SK-N-SH (cell line): ENCODE measurements at regions not wholly inside any gene's neighbourhood (a gene's known extent, or its start where the extent isn't known, plus 50 kb on each side); places are given as distances from the start of the nearest gene placed in this dataset.

ENCODE experiments used
- CTCF ChIA-PET: fragments of 300-600, 350-600 bp; formaldehyde crosslinking; extraction: SDS; loops from one replicate; lab custom pipeline; 2021; lab: Yijun Ruan, JAX
- POLR2A ChIA-PET: fragments of 350-600 bp; sonication (Branson Sonifier 250); formaldehyde crosslinking; extraction: SDS; loops from one replicate; lab custom pipeline; 2020; ENCODE audit warnings: antibody characterized with exemption, inconsistent platforms; lab: Yijun Ruan, JAX
- DNase-seq: peaks from one replicate; pipeline ENCODE4 v3.0.0; 2012
- H2AFZ ChIP-seq: fragments of 200-600 bp; sonication (generic); 2 replicates; pipeline ENCODE4 v1.8.1; 2016; ENCODE audit warnings: antibody characterized with exemption, mild to moderate bottlenecking, low read depth
- H3F3A ChIP-seq: fragments of 200-600 bp; sonication (generic); replicated peaks from 2 replicates; pipeline ENCODE3; 2016; ENCODE audit warnings: antibody characterized with exemption, mild to moderate bottlenecking; ENCODE audit not compliant: insufficient read depth
- H3K27ac ChIP-seq, 2 experiments: fragments of 200-500 bp in 1 of 2; fragments of 200-600 bp in 1 of 2; sonication (Bioruptor generic) in 1 of 2; sonication (generic), shearing (Covaris generic) in 1 of 2; 2 replicates each; pipeline versions ENCODE4 v1.5.1 to v1.6.1; 2014 to 2016; ENCODE audit warnings: low read depth in 2 of 2, inconsistent platforms in 1 of 2, low read length in 1 of 2, mild to moderate bottlenecking in 1 of 2, mixed read lengths in 1 of 2
- H3K27me3 ChIP-seq: fragments of 200-600 bp; sonication (generic), shearing (Covaris generic); 2 replicates; pipeline ENCODE4 v1.6.1; 2016; ENCODE audit warnings: mixed run types; ENCODE audit not compliant: insufficient read depth
- H3K36me3 ChIP-seq, 2 experiments: fragments of 200-500 bp in 1 of 2; fragments of 200-600 bp in 1 of 2; sonication (Bioruptor generic) in 1 of 2; sonication (generic) in 1 of 2; replicated peaks in 1 of 2; 2 replicates each; pipeline versions ENCODE3 to v1.5.1; 2014 to 2016; ENCODE audit warnings: low read length in 1 of 2, mild to moderate bottlenecking in 1 of 2; ENCODE audit not compliant: insufficient read depth in 2 of 2, control insufficient read depth in 1 of 2
- H3K4me1 ChIP-seq, 2 experiments: fragments of 200-500 bp in 1 of 2; fragments of 200-600 bp in 1 of 2; sonication (Bioruptor generic) in 1 of 2; sonication (generic), shearing (Covaris generic) in 1 of 2; 2 replicates each; pipeline versions ENCODE4 v1.5.1 to v1.6.1; 2014 to 2016; ENCODE audit warnings: low read depth in 1 of 2, low read length in 1 of 2, mixed run types in 1 of 2; ENCODE audit not compliant: insufficient read depth in 2 of 2, control insufficient read depth in 1 of 2
- H3K4me2 ChIP-seq: fragments of 200-600 bp; sonication (generic), shearing (Covaris generic); 2 replicates; pipeline ENCODE4 v1.6.1; 2017; ENCODE audit warnings: mixed run types
- H3K4me3 ChIP-seq, 2 experiments: fragments of 200-500 bp in 1 of 2; fragments of 200-600 bp in 1 of 2; sonication (Bioruptor generic) in 1 of 2; sonication (generic), shearing (Covaris generic) in 1 of 2; 2 replicates each; pipeline versions ENCODE4 v1.5.1 to v1.8.1; 2014 to 2016; ENCODE audit warnings: low read depth in 2 of 2, inconsistent platforms in 1 of 2, low read length in 1 of 2, mild to moderate bottlenecking in 1 of 2, mixed read lengths in 1 of 2, moderate library complexity in 1 of 2
- H3K79me2 ChIP-seq: fragments of 200-600 bp; sonication (generic); 2 replicates; pipeline ENCODE4 v1.8.1; 2017; ENCODE audit warnings: mild to moderate bottlenecking; ENCODE audit not compliant: insufficient read depth
- H3K9ac ChIP-seq: fragments of 200-600 bp; sonication (generic); 2 replicates; pipeline ENCODE4 v1.6.1; 2017; ENCODE audit warnings: mixed run types
- H3K9me2 ChIP-seq: fragments of 200-600 bp; sonication (generic); 2 replicates; pipeline ENCODE4 v1.6.1; 2017; ENCODE audit warnings: mixed run types
- H3K9me3 ChIP-seq: fragments of 200-600 bp; sonication (generic); 2 replicates; pipeline ENCODE4 v1.6.1; 2017; ENCODE audit warnings: mixed run types, mild to moderate bottlenecking, moderate library complexity
- H4K20me1 ChIP-seq: fragments of 200-600 bp; sonication (generic); 2 replicates; pipeline ENCODE4 v1.6.1; 2017; ENCODE audit warnings: mild to moderate bottlenecking, mixed run types; ENCODE audit not compliant: insufficient read depth
- EP300 ChIP-seq, 2 experiments: IDR thresholded peaks; 2 replicates each; pipeline versions ENCODE4 v1.4.0 to v1.6.1; 2012; ENCODE audit warnings: borderline replicate concordance in 1 of 2, low read depth in 1 of 2, low read length in 1 of 2
- EZH2phosphoT487 ChIP-seq: fragments of 200-600 bp; sonication (generic); IDR thresholded peaks from 2 replicates; pipeline ENCODE4 v1.6.1; 2017; ENCODE audit warnings: low read depth, mixed run types, mild to moderate bottlenecking, antibody characterized with exemption, moderate library complexity, borderline replicate concordance
- FOSL2 ChIP-seq: IDR thresholded peaks from 2 replicates; pipeline ENCODE4 v1.4.0; 2012; ENCODE audit warnings: low read depth, mild to moderate bottlenecking, moderate library complexity, borderline replicate concordance
- FOXM1 ChIP-seq: IDR thresholded peaks from 2 replicates; pipeline ENCODE4 v1.4.0; 2012; ENCODE audit warnings: low read depth, mild to moderate bottlenecking
- GATA2 ChIP-seq: sonication (generic); formaldehyde crosslinking; IDR thresholded peaks from 2 replicates; pipeline ENCODE4 v1.5.0; 2020; ENCODE audit warnings: mild to moderate bottlenecking, missing genetic modification reagents
- MXI1 ChIP-seq: IDR thresholded peaks from 2 replicates; pipeline ENCODE4 v1.6.1; 2012; ENCODE audit warnings: mild to moderate bottlenecking, low read depth, low read length, improper control_type of control experiment
- NFIC ChIP-seq: IDR thresholded peaks from 2 replicates; pipeline ENCODE4 v1.4.0; 2012; ENCODE audit warnings: borderline replicate concordance
- NRF1 ChIP-seq: IDR thresholded peaks from 2 replicates; pipeline ENCODE4 v1.6.1; 2012; ENCODE audit warnings: low read depth, mild to moderate bottlenecking, low read length
- RCOR1 ChIP-seq: fragments of 150-350 bp; IDR thresholded peaks from 2 replicates; pipeline ENCODE4 v1.6.1; 2017; ENCODE audit warnings: antibody characterized with exemption, low read length
- REST ChIP-seq: IDR thresholded peaks from 2 replicates; pipeline ENCODE4 v1.6.1; 2012; ENCODE audit warnings: mild to moderate bottlenecking, low read depth, low read length, moderate library complexity
- RFX5 ChIP-seq: IDR thresholded peaks from 2 replicates; pipeline ENCODE4 v1.6.1; 2012; ENCODE audit warnings: mild to moderate bottlenecking, improper control_type of control experiment, low read length
- SIN3A ChIP-seq: IDR thresholded peaks from 2 replicates; pipeline ENCODE4 v1.6.1; 2012; ENCODE audit warnings: low read depth, mild to moderate bottlenecking, low read length, moderate library complexity, borderline replicate concordance
- TAF1 ChIP-seq: IDR thresholded peaks from 2 replicates; pipeline ENCODE4 v1.6.1; 2012; ENCODE audit warnings: low read depth, mild to moderate bottlenecking, low read length, moderate library complexity, borderline replicate concordance
- TCF12 ChIP-seq: IDR thresholded peaks from 2 replicates; pipeline ENCODE4 v1.4.0; 2012
- USF2 ChIP-seq: fragments of 150-350 bp; IDR thresholded peaks from 2 replicates; pipeline ENCODE4 v1.6.1; 2017; ENCODE audit warnings: antibody characterized with exemption, low read length, low read depth, borderline replicate concordance
- ZBTB33 ChIP-seq: IDR thresholded peaks from 2 replicates; pipeline ENCODE4 v1.4.0; 2012; ENCODE audit warnings: low read depth, borderline replicate concordance
- WGBS: methylation state at CpG from one replicate; pipeline ENCODE4 v1.1.6; 2017; ENCODE audit warnings: low lambda C conversion rate; 5-methylcytosine and 5-hydroxymethylcytosine counted together

- Histone ChIP-seq H2AFZ (no peak overlapping the region), H3K4me3 (no peak overlapping the region), H3K9ac (no peak overlapping the region), H4K20me1 (no peaks in the 10 kb centered on the region), H3K27ac (no peak overlapping the region), H3K4me1 (no peaks in the 10 kb centered on the region), H3K36me3 (no peaks in the 10 kb centered on the region), H3K79me2 (no peaks in the 10 kb centered on the region), H3F3A (no peaks in the 10 kb centered on the region), H3K27me3 (no peaks in the 10 kb centered on the region), H3K4me2 (no peak overlapping the region), H3K9me2 (no peaks in the 10 kb centered on the region), H3K9me3 (no peaks in the 10 kb centered on the region)
- WGBS: 8% methylated on average over 8 of the region's 8 CpGs
- no peak for DNase-seq
- ChIA-PET CTCF (interaction anchor here (0.6 kb wide), 1 partner anchor 368 kb away, joined by 3 read pairs; no protein-coding TSS in a partner anchor), POLR2A (no interaction called here)
- TF ChIP-seq EP300 (IDR thresholded peaks at IDR 0.05; ENCODE audit: borderline replicate concordance in 1 of 2, low read depth in 1 of 2, low read length in 1 of 2) (no peak), NFIC (no peak), USF2 (no peak), NRF1 (no peak), TAF1 (no peak), EZH2phosphoT487 (no peak), REST (no peak), RCOR1 (no peak), FOXM1 (no peak), MXI1 (no peak), SIN3A (no peak), FOSL2 (no peak), RFX5 (no peak), GATA2 (CRISPR knock-in tag) (no peak), ZBTB33 (no peak), TCF12 (no peak)
- TF ChIP-seq, all 33 proteins: peak for 0
These were observed 476.8 kb downstream of the GABRG1 start for GRCh38 chr4:45646885-45647590.
